ENCODE measurements at regions not wholly inside any gene's neighbourhood (a gene's known extent, or its start where the extent isn't known, plus 50 kb on each side); places are given as distances from the start of the nearest gene placed in this dataset.
"Not testable (repeated sequence)": the region's sequence is repeated elsewhere in the genome, so short reads cannot be mapped to it uniquely, and the experiment has no call there.

DNA sequence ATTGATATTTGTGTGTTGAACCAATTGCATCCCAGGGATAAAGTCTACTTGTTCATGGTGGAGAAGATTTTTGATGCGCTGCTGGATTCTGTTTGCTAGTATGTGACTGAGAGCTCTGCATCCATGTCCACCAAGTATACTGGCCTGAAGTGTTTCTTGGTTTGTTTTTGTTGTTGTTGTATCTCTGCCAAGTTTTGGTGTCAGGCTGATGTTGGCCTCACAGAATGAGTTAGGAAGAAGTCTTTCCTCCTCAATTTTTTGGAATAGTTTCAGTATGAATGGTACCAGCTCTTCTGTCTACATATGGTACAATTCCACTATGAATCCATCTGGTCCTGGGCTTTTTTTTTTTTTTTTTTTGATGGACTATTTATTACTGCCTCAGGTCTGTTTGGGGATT lies 50.9 kb upstream of the OSTN start:
- intact Hi-C loops (cut with micrococcal nuclease), result no loop called here

DNA sequence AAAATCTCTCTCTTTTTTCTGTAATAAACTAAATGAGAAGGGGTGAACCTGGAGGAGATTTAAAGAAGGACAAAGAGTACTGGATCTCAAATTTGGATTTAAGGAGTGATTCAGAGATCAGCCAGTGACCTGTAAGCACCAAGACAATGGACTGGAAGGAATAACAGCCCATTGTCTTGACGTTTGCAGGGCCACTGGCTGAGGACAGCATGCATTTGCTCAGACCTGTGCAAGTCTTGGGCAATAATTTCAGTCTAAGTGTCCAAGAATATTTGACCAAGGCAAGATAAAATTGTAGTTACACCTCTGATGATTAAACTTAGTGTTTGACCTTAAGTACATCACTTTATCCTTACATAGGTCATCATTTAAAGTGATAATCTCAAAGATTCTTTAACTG lies 55.8 kb upstream of the OSTN start:
- intact Hi-C loops (cut with micrococcal nuclease), result no loop called here

DNA sequence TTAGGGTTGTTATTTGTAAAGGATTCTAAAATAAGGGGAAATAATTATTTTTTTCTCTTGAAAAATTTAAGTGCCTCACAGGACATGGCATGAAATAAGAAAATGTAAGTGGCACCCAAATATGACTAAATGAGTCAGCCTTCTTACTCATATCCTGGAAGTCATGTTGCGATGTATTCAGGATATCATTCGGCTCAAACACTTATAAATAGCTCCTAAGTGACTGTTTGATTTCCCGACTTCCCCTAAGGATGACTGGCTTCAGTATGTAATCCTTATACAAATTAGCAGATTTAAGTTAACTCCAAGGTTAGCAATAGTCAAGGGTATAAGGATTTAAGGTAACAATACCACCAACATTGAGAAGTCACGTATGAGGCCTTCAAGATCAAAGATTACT lies 57.3 kb upstream of the OSTN start:
- intact Hi-C loops (cut with micrococcal nuclease), result no loop called here

- intact Hi-C loops (cut with micrococcal nuclease), result no loop called here
These were observed 59.3 kb upstream of the OSTN start for GRCh38 chr3:191139736-191140135.

- intact Hi-C loops (cut with micrococcal nuclease), result no loop called here
These were observed 60.1 kb upstream of the OSTN start for GRCh38 chr3:191138937-191139336.

GRCh38 chr3:191137708-191138107 lies 61.3 kb upstream of the OSTN start:
- intact Hi-C loops (cut with micrococcal nuclease), result no loop called here

GRCh38 chr3:191136347-191136746 lies 62.7 kb upstream of the OSTN start:
- intact Hi-C loops (cut with micrococcal nuclease), result no loop called here

- intact Hi-C loops (cut with micrococcal nuclease), result no loop called here
These were observed 63.9 kb upstream of the OSTN start for GRCh38 chr3:191135175-191135574.

DNA sequence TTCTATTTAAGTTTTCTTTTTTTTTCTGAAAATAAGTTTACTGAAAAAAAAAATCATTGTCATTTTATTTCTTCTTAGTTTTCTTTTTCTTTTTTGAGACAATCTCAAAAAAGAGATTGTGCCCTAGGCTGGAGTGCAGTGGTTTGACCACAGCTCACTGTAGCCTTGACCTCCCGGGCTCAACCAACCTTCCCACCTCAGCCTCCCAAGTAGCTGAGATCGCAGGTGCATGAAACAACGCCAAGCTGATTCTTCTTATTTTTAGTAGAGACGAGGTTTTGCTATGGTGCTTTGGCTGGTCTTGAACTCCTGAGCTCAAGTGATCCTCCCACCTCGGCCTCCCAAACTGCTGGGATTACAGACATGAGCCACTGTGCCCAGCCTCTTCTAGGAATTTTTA lies 65.7 kb upstream of the OSTN start:
- intact Hi-C loops (cut with micrococcal nuclease), result no loop called here

DNA sequence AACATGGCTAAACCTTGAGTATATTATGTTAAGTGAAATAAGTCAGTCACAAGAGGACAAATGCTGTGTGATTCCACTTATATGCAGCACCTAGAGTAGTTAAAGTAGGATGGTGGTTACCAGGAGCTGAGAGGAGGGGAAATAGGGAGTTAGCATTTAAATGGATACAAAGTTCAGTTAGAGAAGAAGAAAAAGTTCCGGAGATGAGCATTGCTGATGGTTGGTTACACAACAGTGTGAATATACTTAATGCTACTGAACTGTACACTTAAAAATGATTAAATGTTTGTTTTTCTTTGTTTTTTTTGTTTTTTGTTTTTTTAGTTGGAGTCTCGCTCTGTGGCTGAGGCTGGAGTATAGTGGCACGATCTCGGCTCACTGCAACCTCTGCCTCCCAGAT lies 67.7 kb upstream of the OSTN start:
- intact Hi-C loops (cut with micrococcal nuclease), result no loop called here

DNA sequence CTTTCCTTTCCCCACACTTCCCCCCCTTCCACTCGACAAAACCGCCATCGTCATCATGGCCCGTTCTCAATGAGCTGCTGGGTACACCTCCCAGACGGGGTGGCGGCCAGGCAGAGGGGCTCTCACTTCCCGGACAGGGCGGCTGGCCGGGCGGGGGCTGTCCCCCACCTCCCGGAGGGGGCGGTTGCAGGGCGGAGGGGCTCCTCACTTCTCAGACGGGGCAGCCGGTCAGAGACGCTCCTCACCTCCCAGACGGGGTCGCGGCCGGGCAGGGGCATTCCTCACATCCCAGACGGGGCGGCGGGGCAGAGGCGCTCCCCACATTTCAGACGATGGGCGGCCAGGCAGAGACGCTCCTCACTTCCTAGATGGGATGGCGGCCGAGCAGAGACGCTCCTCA lies 74.2 kb upstream of the OSTN start:
- intact Hi-C loops (cut with micrococcal nuclease), result not testable (repeated sequence)

DNA sequence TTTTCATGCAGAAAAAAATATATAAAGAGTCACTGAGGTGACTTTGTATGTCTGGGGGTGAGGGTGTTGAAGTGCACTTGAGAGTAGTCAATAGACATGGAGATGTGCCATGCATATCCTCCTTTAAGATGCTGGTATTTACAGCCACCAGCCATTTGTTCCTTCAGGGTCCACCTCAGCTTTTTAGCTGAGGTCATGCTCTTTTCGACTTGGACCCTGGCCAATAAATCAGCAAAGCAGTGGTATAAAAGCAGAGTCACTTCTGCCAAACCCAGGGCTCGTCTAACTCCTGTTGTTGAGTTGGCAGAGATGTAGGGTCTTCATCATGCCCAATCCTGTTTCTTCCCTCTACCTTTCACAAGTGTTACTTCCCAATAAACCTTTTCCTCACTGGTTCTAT lies 75.1 kb upstream of the OSTN start:
- intact Hi-C loops (cut with micrococcal nuclease), result no loop called here

- intact Hi-C loops (cut with micrococcal nuclease), result no loop called here
These were observed 75.8 kb upstream of the OSTN start for GRCh38 chr3:191123231-191123630.

DNA sequence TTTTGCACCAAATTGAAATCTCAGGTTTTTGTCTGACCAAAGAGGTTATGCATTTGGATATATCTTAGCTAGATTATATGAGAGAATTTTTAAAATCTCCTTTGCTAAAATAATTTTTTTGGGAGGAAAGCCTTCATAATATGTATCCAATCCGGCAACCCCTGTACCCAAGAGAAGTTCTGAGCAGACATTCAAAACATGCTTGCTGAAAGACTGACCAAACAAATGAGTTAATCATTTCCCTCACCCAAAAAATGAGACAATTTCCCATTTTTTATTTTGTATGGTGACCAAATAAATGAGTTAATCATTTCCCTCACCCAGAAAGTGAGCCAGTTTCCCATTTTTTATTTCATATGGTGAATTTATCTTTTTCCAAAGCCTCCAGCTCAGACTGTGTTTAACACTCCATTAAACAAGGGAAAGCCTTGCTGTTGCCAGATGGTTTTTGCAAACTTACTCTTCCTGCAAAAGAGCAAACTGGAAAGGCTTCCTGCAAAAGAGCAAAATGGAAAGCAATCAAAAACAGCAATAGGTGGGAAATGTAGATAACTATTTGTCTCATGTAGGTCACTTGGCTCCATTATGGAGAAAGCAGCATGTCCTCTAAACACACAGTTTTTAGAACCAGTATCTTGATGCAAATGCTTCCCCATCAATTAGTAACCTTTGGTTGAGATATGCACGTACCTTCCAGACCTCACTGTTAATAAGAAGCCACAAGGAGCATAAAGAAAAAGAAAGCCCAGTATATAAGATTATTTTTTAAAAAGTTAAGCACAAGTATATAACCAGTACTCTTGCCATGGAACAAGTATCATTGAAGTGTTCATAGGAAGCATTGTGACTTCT lies 78.4 kb upstream of the OSTN start:
- intact Hi-C loops (cut with micrococcal nuclease), result no loop called here

GRCh38 chr3:191119415-191120295 lies 79.4 kb upstream of the OSTN start:
- intact Hi-C loops (cut with micrococcal nuclease), result no loop called here

DNA sequence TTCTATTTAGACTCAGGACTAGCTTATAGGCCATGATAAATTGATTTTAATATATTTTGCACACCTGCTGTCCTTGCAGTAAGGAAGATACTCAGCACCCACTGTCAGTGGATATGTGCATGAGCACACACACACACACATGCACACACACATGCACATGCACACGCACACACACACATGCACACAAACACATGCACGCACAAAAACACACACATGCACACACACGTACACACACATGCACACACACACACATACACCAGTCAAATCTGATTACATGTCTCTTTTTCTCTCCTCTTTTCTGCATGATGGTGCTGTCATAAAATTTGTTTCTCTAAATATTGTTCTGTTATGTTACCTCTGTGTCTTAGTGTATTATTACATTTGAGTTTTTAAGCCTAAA lies 87.3 kb upstream of the OSTN start:
- intact Hi-C loops (cut with micrococcal nuclease), result no loop called here

DNA sequence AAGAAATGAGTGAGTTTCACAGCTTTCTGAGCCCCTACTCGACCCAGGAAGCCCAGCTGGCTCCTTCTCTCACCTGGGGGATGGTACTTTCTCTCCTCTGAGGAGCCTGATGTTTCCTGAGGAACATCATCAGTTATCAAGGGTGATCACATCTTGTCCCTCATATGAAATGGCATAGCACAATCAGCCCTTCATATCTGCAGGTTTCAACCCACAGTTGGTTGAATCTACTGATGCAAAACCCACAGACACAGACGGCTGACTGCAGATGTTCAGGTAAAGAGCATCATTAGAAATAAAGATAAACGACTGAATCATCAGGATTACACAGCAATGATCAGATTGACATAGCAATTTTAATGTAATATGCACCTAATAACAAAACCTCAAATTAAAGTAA lies 93.6 kb upstream of the OSTN start:
- intact Hi-C loops (cut with micrococcal nuclease), result no loop called here

- intact Hi-C loops (cut with micrococcal nuclease), result no loop called here
These were observed 98.5 kb upstream of the OSTN start for GRCh38 chr3:191100516-191100915.

DNA sequence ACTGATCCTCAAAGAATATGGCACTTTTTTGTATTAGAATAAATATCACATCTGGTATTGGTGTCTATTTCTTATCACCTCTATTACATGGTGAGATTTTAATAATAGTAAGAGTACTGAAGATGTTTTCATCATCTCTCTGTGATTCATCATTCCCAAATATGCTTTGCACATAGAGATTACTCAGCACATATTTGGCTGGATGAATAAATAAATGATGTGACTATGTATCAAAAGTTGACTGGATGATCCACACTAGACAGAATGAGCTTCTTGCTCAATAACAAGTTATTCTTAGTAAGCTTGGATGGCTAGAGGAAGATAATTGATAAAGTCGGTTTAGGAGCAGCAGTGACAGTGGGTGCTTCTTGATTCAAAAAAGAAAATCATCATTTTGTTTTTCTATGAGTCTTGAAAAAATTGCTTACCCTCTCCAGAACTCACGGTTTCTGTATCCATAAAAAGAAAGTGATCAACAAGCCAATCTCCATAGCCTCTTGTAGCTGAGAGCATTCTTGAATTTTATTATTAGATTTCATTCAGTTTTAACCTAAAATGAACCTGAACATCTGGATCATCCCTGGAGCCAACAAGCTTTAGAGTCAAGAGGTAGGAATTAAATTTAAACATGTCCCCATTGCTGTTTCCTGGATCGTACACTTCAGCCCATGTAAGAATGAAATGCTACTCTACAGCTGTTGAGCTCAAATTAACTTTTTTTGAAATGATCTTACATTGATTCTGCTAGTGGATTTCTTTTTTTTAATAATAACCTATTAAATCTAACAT lies 104.8 kb upstream of the OSTN start:
- intact Hi-C loops (cut with micrococcal nuclease), result no loop called here

GRCh38 chr3:191087391-191087790 lies 111.7 kb upstream of the OSTN start:
- intact Hi-C loops (cut with micrococcal nuclease), result no loop called here

GRCh38 chr3:191085091-191085490 lies 114.0 kb upstream of the OSTN start:
- intact Hi-C loops (cut with micrococcal nuclease), result no loop called here

GRCh38 chr3:191078913-191079312 lies 120.1 kb upstream of the OSTN start:
- intact Hi-C loops (cut with micrococcal nuclease), result not testable (repeated sequence)
